IMR-90 (cell line): ENCODE measurements at regions not wholly inside any gene's neighbourhood (a gene's known extent, or its start where the extent isn't known, plus 50 kb on each side); places are given as distances from the start of the nearest gene placed in this dataset.

Experiments
- ATAC-seq: fragments of 200-7000 bp; cut with Tn5 transposase; 2 replicates; pipeline ENCODE4 v1.9.1; 2020; ENCODE audit warnings: low read depth, mild to moderate bottlenecking, moderate library complexity
- BruUV-seq: library from RNA; stranded (reverse); fragments of 400-500 nt; replicated peaks from 2 replicates; lab custom pipeline; 2021; lab: Mats Ljungman, UMichigan
- CTCF ChIA-PET: fragments of 300-600 bp; formaldehyde crosslinking; extraction: SDS; loops from one replicate; lab custom pipeline; 2021; ENCODE audit warnings: antibody characterized with exemption; lab: Yijun Ruan, JAX
- POLR2A ChIA-PET: fragments of 300-600 bp; sonication (Branson Sonifier 250); formaldehyde crosslinking; loops from one replicate; lab custom pipeline; 2022; ENCODE audit warnings: antibody characterized with exemption; ENCODE audit not compliant: unreplicated experiment; lab: Charles Lee
- DNase-seq: peaks from one replicate; pipeline ENCODE4 v3.0.0; 2013
- H2AFZ ChIP-seq: replicated peaks from 2 replicates; pipeline ENCODE3; 2013; ENCODE audit warnings: low read length, mild to moderate bottlenecking; ENCODE audit not compliant: poor library complexity
- H2AK5ac ChIP-seq: 2 replicates; pipeline ENCODE4 v1.6.1; 2013; ENCODE audit warnings: low read depth, low read length, inconsistent platforms
- H2AK9ac ChIP-seq: replicated peaks from 2 replicates; pipeline ENCODE3; 2013; ENCODE audit warnings: mild to moderate bottlenecking, low read depth, low read length, moderate library complexity; ENCODE audit not compliant: poor library complexity
- H2BK120ac ChIP-seq: 2 replicates; pipeline ENCODE4 v1.6.1; 2013; ENCODE audit warnings: low read depth, low read length, inconsistent platforms
- H2BK15ac ChIP-seq: 3 replicates; pipeline ENCODE4 v1.6.1; 2013; ENCODE audit warnings: low read depth, low read length, inconsistent platforms
- H2BK20ac ChIP-seq: 2 replicates; pipeline ENCODE4 v1.6.1; 2013; ENCODE audit warnings: low read depth, mild to moderate bottlenecking, inconsistent platforms, low read length, moderate library complexity
- H2BK5ac ChIP-seq: 2 replicates; pipeline ENCODE4 v1.6.1; 2013; ENCODE audit warnings: mild to moderate bottlenecking, low read depth, low read length, inconsistent platforms; ENCODE audit not compliant: poor library complexity, severe bottlenecking
- H3K14ac ChIP-seq: replicated peaks from 2 replicates; pipeline ENCODE4 v1.6.1; 2013; ENCODE audit warnings: low read depth, low read length, inconsistent platforms
- H3K18ac ChIP-seq: 2 replicates; pipeline ENCODE4 v1.6.1; 2013; ENCODE audit warnings: low read depth, low read length, control low read depth
- H3K23ac ChIP-seq: 2 replicates; pipeline ENCODE4 v1.6.1; 2013; ENCODE audit warnings: low read depth, low read length, inconsistent platforms
- H3K27ac ChIP-seq: 2 replicates; pipeline ENCODE4 v1.5.1; 2013; ENCODE audit warnings: mild to moderate bottlenecking, control low read depth, low read length; ENCODE audit not compliant: insufficient read depth
- H3K27me3 ChIP-seq: 2 replicates; pipeline ENCODE4 v1.6.1; 2013; ENCODE audit warnings: low read length; ENCODE audit not compliant: control insufficient read depth, insufficient read depth
- H3K36me3 ChIP-seq: 2 replicates; pipeline ENCODE4 v1.6.1; 2013; ENCODE audit warnings: low read length, mixed read lengths; ENCODE audit not compliant: control insufficient read depth, insufficient read depth
- H3K4ac ChIP-seq: 2 replicates; pipeline ENCODE4 v1.6.1; 2013; ENCODE audit warnings: low read depth, low read length, inconsistent platforms
- H3K4me1 ChIP-seq: 2 replicates; pipeline ENCODE4 v1.6.1; 2013; ENCODE audit warnings: low read length, mixed read lengths; ENCODE audit not compliant: control insufficient read depth, insufficient read depth
- H3K4me2 ChIP-seq: 2 replicates; pipeline ENCODE4 v1.6.1; 2013; ENCODE audit warnings: low read depth, mild to moderate bottlenecking, control low read depth, low read length, moderate library complexity
- H3K4me3 ChIP-seq: 2 replicates; pipeline ENCODE4 v1.5.1; 2013; ENCODE audit warnings: low read depth, mild to moderate bottlenecking, control low read depth, low read length, moderate library complexity; ENCODE audit not compliant: insufficient read depth
- H3K56ac ChIP-seq: 2 replicates; pipeline ENCODE4 v1.6.1; 2013; ENCODE audit warnings: low read length, inconsistent platforms; ENCODE audit not compliant: insufficient read depth; ENCODE audit errors: extremely low read depth
- H3K79me1 ChIP-seq, 2 experiments: 2 replicates each; pipeline ENCODE4 v1.6.1; 2013; ENCODE audit warnings: low read length in 2 of 2, inconsistent platforms in 1 of 2, low read depth in 1 of 2
- H3K9ac ChIP-seq: 2 replicates; pipeline ENCODE4 v1.6.1; 2013; ENCODE audit warnings: low read depth, low read length, control low read depth
- H3K9me1 ChIP-seq: 2 replicates; pipeline ENCODE4 v1.6.1; 2013; ENCODE audit warnings: low read length, inconsistent platforms; ENCODE audit not compliant: insufficient read depth
- H3K9me3 ChIP-seq: 2 replicates; pipeline ENCODE4 v1.6.1; 2013; ENCODE audit warnings: low read length; ENCODE audit not compliant: control insufficient read depth, insufficient read depth
- H4K20me1 ChIP-seq: 2 replicates; pipeline ENCODE4 v1.6.1; 2013; ENCODE audit warnings: low read length, inconsistent platforms; ENCODE audit not compliant: insufficient read depth
- H4K5ac ChIP-seq: 2 replicates; pipeline ENCODE4 v1.6.1; 2013; ENCODE audit warnings: mild to moderate bottlenecking, low read depth, low read length, control low read depth
- H4K8ac ChIP-seq, 2 experiments: 2 replicates each; pipeline ENCODE4 v1.6.1; 2013; ENCODE audit warnings: low read depth in 2 of 2, low read length in 2 of 2, control low read depth in 1 of 2, inconsistent platforms in 1 of 2
- H4K91ac ChIP-seq: 2 replicates; pipeline ENCODE4 v1.6.1; 2013; ENCODE audit warnings: low read depth, low read length, inconsistent platforms; ENCODE audit not compliant: insufficient read depth
- BHLHE40 ChIP-seq: fragments of 150-350 bp; IDR thresholded peaks from 2 replicates; pipeline ENCODE4 v1.6.1; 2016; ENCODE audit warnings: mild to moderate bottlenecking, low read depth, low read length
- CEBPB ChIP-seq: IDR thresholded peaks from 2 replicates; pipeline ENCODE4 v1.6.1; 2012; ENCODE audit warnings: low read depth, low read length, improper control_type of control experiment
- FOS ChIP-seq: fragments of 150-350 bp; IDR thresholded peaks from 2 replicates; pipeline ENCODE4 v1.6.1; 2016; ENCODE audit warnings: low read depth, low read length
- MAFK ChIP-seq: IDR thresholded peaks from 2 replicates; pipeline ENCODE4 v1.6.1; 2012; ENCODE audit warnings: low read depth, low read length, improper control_type of control experiment
- RAD21 ChIP-seq: IDR thresholded peaks from 2 replicates; pipeline ENCODE4 v1.6.1; 2012; ENCODE audit warnings: low read length, improper control_type of control experiment
- RCOR1 ChIP-seq: IDR thresholded peaks from 2 replicates; pipeline ENCODE4 v1.6.1; 2012; ENCODE audit warnings: mild to moderate bottlenecking, low read length, improper control_type of control experiment; ENCODE audit not compliant: insufficient replicate concordance
- RFX5 ChIP-seq: IDR thresholded peaks from 2 replicates; pipeline ENCODE4 v1.8.0; 2012; ENCODE audit warnings: low read depth, mild to moderate bottlenecking, low read length, moderate library complexity
- WGBS, 2 experiments: methylation state at CpG; one replicate each; pipeline versions ENCODE4 v1.1.5 to v1.1.7; 2013; ENCODE audit warnings: missing lambda C conversion rate in 2 of 2; ENCODE audit not compliant: insufficient read length in 1 of 2; ENCODE audit errors: extremely low coverage in 2 of 2; 5-methylcytosine and 5-hydroxymethylcytosine counted together
- dilution Hi-C: fragments of 300-500 bp; cut with HindIII; formaldehyde crosslinking; loops from one replicate; pipeline ENCODE4 v1.14.3; 2018; ENCODE audit warnings: low sequenced_read_pairs; ENCODE audit not compliant: unreplicated experiment
- in situ Hi-C: fragments of 300-500 bp; cut with MboI; formaldehyde crosslinking; loops from 3 replicates; pipeline ENCODE4 v1.14.3; 2019; ENCODE audit warnings: low sequenced_read_pairs, inconsistent platforms, mixed read lengths
- intact Hi-C: fragments of 100-400 bp; cut with micrococcal nuclease; formaldehyde crosslinking; loops from 2 replicates; pipeline ENCODE4 v1.10.0; 2022
- TF ChIP-seq, protein P1 (sequence below): fragments of 150-350 bp; IDR thresholded peaks from 2 replicates; pipeline ENCODE4 v1.6.1; 2017; ENCODE audit warnings: mild to moderate bottlenecking, antibody characterized with exemption, low read length, low read depth
- TF ChIP-seq, protein P2 (sequence below): fragments of 150-350 bp; IDR thresholded peaks from 2 replicates; pipeline ENCODE4 v1.6.1; 2016; ENCODE audit warnings: low read depth, mild to moderate bottlenecking, low read length, moderate library complexity, borderline replicate concordance

DNA sequence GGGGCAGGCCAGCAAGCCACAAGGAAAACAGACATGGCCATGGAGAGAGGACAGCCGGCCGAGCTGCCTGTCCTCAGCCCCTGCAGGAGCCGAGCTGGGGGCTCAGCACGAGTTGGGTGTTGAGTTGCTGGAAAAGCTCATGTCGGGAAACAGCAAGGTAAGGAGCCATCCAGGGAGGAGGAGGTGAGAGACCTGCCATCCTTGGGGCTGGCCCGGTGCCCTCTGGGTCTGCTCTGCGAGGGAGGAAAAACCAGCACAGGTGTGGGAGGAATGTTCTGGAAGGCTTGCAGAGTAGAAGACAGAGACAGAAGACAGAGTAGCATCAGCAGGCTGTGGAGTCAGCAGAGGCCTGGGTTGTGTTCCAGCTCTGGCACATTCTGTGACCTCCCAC, 548.8 kb downstream of the PTPRU start:
- no peak overlapping the region for H3K4ac ChIP-seq
- in situ Hi-C loops, result no loop called here
- no peak overlapping the region for H2AFZ ChIP-seq
- H3K23ac ChIP-seq, result no peak overlapping the region
- POLR2A ChIA-PET, result no interaction called here
- BruUV-seq, result no TSS peak
- H3K9me1 ChIP-seq, result no peaks in the 10 kb centered on the region
- H3K79me1 ChIP-seq, result no peaks in the 10 kb centered on the region
- TF ChIP-seq RFX5 (no peak), FOS (no peak), MAFK (no peak), RAD21 (no peak), RCOR1 (no peak), CEBPB (no peak), BHLHE40 (no peak)
- TF ChIP-seq, protein P1, sequence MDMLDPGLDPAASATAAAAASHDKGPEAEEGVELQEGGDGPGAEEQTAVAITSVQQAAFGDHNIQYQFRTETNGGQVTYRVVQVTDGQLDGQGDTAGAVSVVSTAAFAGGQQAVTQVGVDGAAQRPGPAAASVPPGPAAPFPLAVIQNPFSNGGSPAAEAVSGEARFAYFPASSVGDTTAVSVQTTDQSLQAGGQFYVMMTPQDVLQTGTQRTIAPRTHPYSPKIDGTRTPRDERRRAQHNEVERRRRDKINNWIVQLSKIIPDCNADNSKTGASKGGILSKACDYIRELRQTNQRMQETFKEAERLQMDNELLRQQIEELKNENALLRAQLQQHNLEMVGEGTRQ, result no peak
- TF ChIP-seq, protein P2, sequence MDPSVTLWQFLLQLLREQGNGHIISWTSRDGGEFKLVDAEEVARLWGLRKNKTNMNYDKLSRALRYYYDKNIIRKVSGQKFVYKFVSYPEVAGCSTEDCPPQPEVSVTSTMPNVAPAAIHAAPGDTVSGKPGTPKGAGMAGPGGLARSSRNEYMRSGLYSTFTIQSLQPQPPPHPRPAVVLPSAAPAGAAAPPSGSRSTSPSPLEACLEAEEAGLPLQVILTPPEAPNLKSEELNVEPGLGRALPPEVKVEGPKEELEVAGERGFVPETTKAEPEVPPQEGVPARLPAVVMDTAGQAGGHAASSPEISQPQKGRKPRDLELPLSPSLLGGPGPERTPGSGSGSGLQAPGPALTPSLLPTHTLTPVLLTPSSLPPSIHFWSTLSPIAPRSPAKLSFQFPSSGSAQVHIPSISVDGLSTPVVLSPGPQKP, result no peak
- no peak overlapping the region for H2BK20ac ChIP-seq
- 67% methylated on average over 4 of the region's 7 CpGs; no CpG with 5 or more reads in 1 of the 2 experiments for WGBS, 2 experiments
- no peak overlapping the region for H2AK9ac ChIP-seq
- no peak overlapping the region for H3K9ac ChIP-seq
- no peak overlapping the region for H3K14ac ChIP-seq
- no peak overlapping the region for H4K91ac ChIP-seq
- no peaks in the 10 kb centered on the region for H3K4me1 ChIP-seq
- ATAC-seq (no peak), DNase-seq (no peak)
- intact Hi-C loops, result no loop called here
- H4K8ac ChIP-seq, result no peak overlapping the region
- H3K27me3 ChIP-seq, result no peaks in the 10 kb centered on the region; the same call in 1 of the 2 replicates
- no peak overlapping the region for H2BK5ac ChIP-seq
- H3K27ac ChIP-seq, result no peak overlapping the region
- H2BK120ac ChIP-seq, result no peak overlapping the region
- no peak overlapping the region for H4K5ac ChIP-seq
- H4K20me1 ChIP-seq, result no peaks in the 10 kb centered on the region
- no peak overlapping the region for H3K4me2 ChIP-seq
- no peak overlapping the region for H2BK15ac ChIP-seq
- no peak overlapping the region for H3K56ac ChIP-seq
- H3K18ac ChIP-seq, result no peak overlapping the region
- CTCF ChIA-PET, result no interaction called here
- no peaks in the 10 kb centered on the region for H3K9me3 ChIP-seq
- H3K36me3 ChIP-seq, result no peaks in the 10 kb centered on the region
- dilution Hi-C loops, result no loop called here
- H2AK5ac ChIP-seq, result no peak overlapping the region
- no peak overlapping the region for H3K4me3 ChIP-seq
